HUES64 (cell line): ENCODE measurements at regions not wholly inside any gene's neighbourhood (a gene's known extent, or its start where the extent isn't known, plus 50 kb on each side); places are given as distances from the start of the nearest gene placed in this dataset.

Source experiments
- H3K27ac ChIP-seq: 2 replicates; pipeline ENCODE4 v1.7.0; 2013; ENCODE audit warnings: low read depth, low read length, inconsistent platforms
- H3K27me3 ChIP-seq: 2 replicates; pipeline ENCODE4 v1.6.1; 2013; ENCODE audit warnings: mild to moderate bottlenecking, low read length; ENCODE audit not compliant: insufficient read depth
- H3K36me3 ChIP-seq: 2 replicates; pipeline ENCODE4 v1.6.1; 2013; ENCODE audit warnings: mild to moderate bottlenecking, low read length; ENCODE audit not compliant: insufficient read depth
- H3K4me1 ChIP-seq: 2 replicates; pipeline ENCODE4 v1.6.1; 2013; ENCODE audit warnings: mild to moderate bottlenecking, low read length, moderate library complexity; ENCODE audit not compliant: insufficient read depth
- H3K4me3 ChIP-seq: 2 replicates; pipeline ENCODE4 v1.5.1; 2013; ENCODE audit warnings: mild to moderate bottlenecking, low read length, moderate library complexity
- H3K9ac ChIP-seq: 2 replicates; pipeline ENCODE4 v1.6.1; 2013; ENCODE audit warnings: mild to moderate bottlenecking, low read depth, low read length
- H3K9me3 ChIP-seq: 2 replicates; pipeline ENCODE4 v1.6.1; 2013; ENCODE audit warnings: low read depth, low read length; ENCODE audit not compliant: insufficient read depth
- WGBS: fragments of 150-250, 120-280 bp; methylation state at CpG from one replicate; pipeline ENCODE4 v1.1.7; 2013; ENCODE audit warnings: missing lambda C conversion rate; 5-methylcytosine and 5-hydroxymethylcytosine counted together

GRCh38 chr21:41076064-41076463, 91.9 kb upstream of the BACE2 start:
- WGBS = 93% methylated on average over 16 of the region's 16 CpGs
- Histone ChIP-seq H3K9me3 (no peaks in the 10 kb centered on the region), H3K4me1 (peaks cover 3% of the 10 kb centered on the region; the same call in 1 of the 2 replicates), H3K27ac (no peak overlapping the region), H3K36me3 (no peaks in the 10 kb centered on the region), H3K27me3 (no peaks in the 10 kb centered on the region), H3K9ac (no peak overlapping the region), H3K4me3 (no peak overlapping the region)

GRCh38 chr21:41079159-41079558, 88.8 kb upstream of the BACE2 start:
- Histone ChIP-seq H3K27ac (no peak overlapping the region), H3K9ac (no peak overlapping the region), H3K27me3 (no peaks in the 10 kb centered on the region), H3K36me3 (no peaks in the 10 kb centered on the region), H3K4me1 (no peaks in the 10 kb centered on the region), H3K9me3 (no peaks in the 10 kb centered on the region), H3K4me3 (no peak overlapping the region)
- no CpG with 5 or more reads among the region's 1 CpG for WGBS

GRCh38 chr21:41080485-41081121, 87.4 kb upstream of the BACE2 start:
- Histone ChIP-seq H3K36me3 (no peaks in the 10 kb centered on the region), H3K4me3 (no peak overlapping the region), H3K27ac (no peak overlapping the region), H3K9me3 (no peaks in the 10 kb centered on the region), H3K27me3 (no peaks in the 10 kb centered on the region), H3K4me1 (no peaks in the 10 kb centered on the region), H3K9ac (no peak overlapping the region)
- 91% methylated on average over 3 of the region's 3 CpGs for WGBS

GRCh38 chr21:41086569-41086968, 81.4 kb upstream of the BACE2 start:
- Histone ChIP-seq H3K9me3 (no peaks in the 10 kb centered on the region), H3K9ac (no peak overlapping the region), H3K36me3 (no peaks in the 10 kb centered on the region), H3K27ac (no peak overlapping the region), H3K4me1 (no peaks in the 10 kb centered on the region), H3K4me3 (no peak overlapping the region), H3K27me3 (no peaks in the 10 kb centered on the region)
- WGBS = 83% methylated on average over 4 of the region's 5 CpGs

- Histone ChIP-seq H3K4me3 (no peak overlapping the region), H3K27ac (no peak overlapping the region), H3K9me3 (no peaks in the 10 kb centered on the region), H3K9ac (no peak overlapping the region), H3K27me3 (no peaks in the 10 kb centered on the region), H3K36me3 (no peaks in the 10 kb centered on the region), H3K4me1 (no peaks in the 10 kb centered on the region)
- WGBS = 91% methylated on average over 6 of the region's 6 CpGs
These were observed 77.0 kb upstream of the BACE2 start for GRCh38 chr21:41090981-41091380.

GRCh38 chr21:41091616-41092015, 76.3 kb upstream of the BACE2 start:
- WGBS = 95% methylated on average over 2 of the region's 2 CpGs
- no peak overlapping the region for H3K4me3 ChIP-seq

GRCh38 chr21:41092312-41092711, 75.6 kb upstream of the BACE2 start:
- Histone ChIP-seq H3K27me3 (no peaks in the 10 kb centered on the region), H3K4me1 (no peaks in the 10 kb centered on the region), H3K4me3 (no peak overlapping the region), H3K9ac (no peak overlapping the region), H3K27ac (no peak overlapping the region), H3K36me3 (no peaks in the 10 kb centered on the region), H3K9me3 (no peaks in the 10 kb centered on the region)
- WGBS = 92% methylated on average over 5 of the region's 7 CpGs

More at GRCh38 chr21:41091616-41092015, 76.3 kb upstream of the BACE2 start:
- no peaks in the 10 kb centered on the region for H3K4me1 ChIP-seq
- H3K36me3 ChIP-seq = no peaks in the 10 kb centered on the region
- no peak overlapping the region for H3K9ac ChIP-seq
- no peaks in the 10 kb centered on the region for H3K9me3 ChIP-seq
- H3K27me3 ChIP-seq = no peaks in the 10 kb centered on the region
- no peak overlapping the region for H3K27ac ChIP-seq

- H3K9me3 ChIP-seq = peaks cover 6% of the 10 kb centered on the region; the same call in 1 of the 2 replicates
- H3K27ac ChIP-seq = no peak overlapping the region
- 85% methylated on average over 6 of the region's 6 CpGs for WGBS
- no peaks in the 10 kb centered on the region for H3K27me3 ChIP-seq
- no peak overlapping the region for H3K4me3 ChIP-seq
- no peak overlapping the region for H3K9ac ChIP-seq
- no peaks in the 10 kb centered on the region for H3K4me1 ChIP-seq
- no peaks in the 10 kb centered on the region for H3K36me3 ChIP-seq
These were observed 72.0 kb upstream of the BACE2 start for GRCh38 chr21:41095983-41096382.

- WGBS = 95% methylated on average over 1 of the region's 1 CpG
- H3K27ac ChIP-seq = no peak overlapping the region
- H3K9ac ChIP-seq = no peak overlapping the region
- H3K4me1 ChIP-seq = 0 out of 2 replicates have a peak, but pooled peaks cover 10% of the 10 kb centered on the region
- no peak overlapping the region for H3K4me3 ChIP-seq
- no peaks in the 10 kb centered on the region for H3K36me3 ChIP-seq
- H3K27me3 ChIP-seq = no peaks in the 10 kb centered on the region
- H3K9me3 ChIP-seq = peaks cover 6% of the 10 kb centered on the region; the same call in 1 of the 2 replicates
These were observed 69.9 kb upstream of the BACE2 start for GRCh38 chr21:41098076-41098475.

GRCh38 chr21:41098481-41099042, 69.4 kb upstream of the BACE2 start:
- H3K9me3 ChIP-seq = peaks cover 6% of the 10 kb centered on the region; the same call in 1 of the 2 replicates
- WGBS = 93% methylated on average over 2 of the region's 2 CpGs
- H3K9ac ChIP-seq = no peak overlapping the region
- H3K27ac ChIP-seq = no peak overlapping the region
- no peaks in the 10 kb centered on the region for H3K36me3 ChIP-seq
- H3K4me3 ChIP-seq = no peak overlapping the region
- no peaks in the 10 kb centered on the region for H3K27me3 ChIP-seq
- H3K4me1 ChIP-seq = 0 out of 2 replicates have a peak, but pooled peaks cover 10% of the 10 kb centered on the region

- Histone ChIP-seq H3K4me1 (0 out of 2 replicates have a peak, but pooled peaks cover 10% of the 10 kb centered on the region), H3K4me3 (no peak overlapping the region), H3K9ac (no peak overlapping the region), H3K27ac (no peak overlapping the region), H3K36me3 (no peaks in the 10 kb centered on the region), H3K9me3 (peaks cover 6% of the 10 kb centered on the region; the same call in 1 of the 2 replicates), H3K27me3 (no peaks in the 10 kb centered on the region)
- WGBS = 100% methylated on average over 2 of the region's 4 CpGs
These were observed 67.0 kb upstream of the BACE2 start for GRCh38 chr21:41100826-41101550.
